GM12878 (cell line): ENCODE measurements at regions not wholly inside any gene's neighbourhood (a gene's known extent, or its start where the extent isn't known, plus 50 kb on each side); places are given as distances from the start of the nearest gene placed in this dataset.

ENCODE experiments used
- ATAC-seq: fragments of 200-7000 bp; cut with Tn5 transposase; 3 replicates; pipeline ENCODE4 v1.9.1; 2020; ENCODE audit warnings: mild to moderate bottlenecking, moderate library complexity
- BruUV-seq: library from RNA; stranded (reverse); fragments of 400-500 nt; replicated peaks from 2 replicates; lab custom pipeline; 2021; lab: Mats Ljungman, UMichigan
- CTCF ChIA-PET: fragments of 300-600 bp; sonication (Branson Sonifier 250); formaldehyde crosslinking; extraction: SDS; loops from one replicate; lab custom pipeline; 2021; ENCODE audit warnings: inconsistent platforms; lab: Yijun Ruan, JAX
- POLR2A ChIA-PET: fragments of 350-600 bp; formaldehyde crosslinking; extraction: SDS; loops from one replicate; lab custom pipeline; 2021; ENCODE audit warnings: inconsistent platforms; lab: Charles Lee
- RAD21 ChIA-PET: fragments of 300-600 bp; sonication (Branson Sonifier 250); formaldehyde crosslinking; loops from one replicate; lab custom pipeline; 2023; ENCODE audit warnings: antibody characterized with exemption; ENCODE audit not compliant: unreplicated experiment; lab: Charles Lee
- SMC1A ChIA-PET: fragments of 300-600 bp; sonication (Branson Sonifier 250); formaldehyde crosslinking; loops from one replicate; lab custom pipeline; 2023; ENCODE audit not compliant: unreplicated experiment, uncharacterized antibody; lab: Charles Lee
- DNase-seq: peaks from one replicate; pipeline ENCODE4 v3.0.0-alpha.2; 2011; ENCODE audit warnings: low read depth, low spot score
- FAIRE-seq: peaks from 3 replicates; lab custom pipeline; 2011; peaks lifted over from hg19 to GRCh38; lab: Jason Lieb, UNC
- H2AFZ ChIP-seq: 2 replicates; pipeline ENCODE4 v1.6.0; 2011; ENCODE audit warnings: low read depth, low read length, control low read depth; ENCODE audit not compliant: control insufficient read depth
- H3K27ac ChIP-seq: 2 replicates; pipeline ENCODE4 v1.5.1; 2011; ENCODE audit warnings: control low read depth; ENCODE audit not compliant: control insufficient read depth, insufficient read depth
- H3K27me3 ChIP-seq, 2 experiments: replicated peaks in 1 of 2; 2 replicates each; pipeline versions ENCODE4 v1.6.0 to v1.6.1; 2011; ENCODE audit warnings: low read length in 1 of 2; ENCODE audit not compliant: control insufficient read depth in 2 of 2, insufficient read depth in 2 of 2
- H3K36me3 ChIP-seq, 2 experiments: 2 replicates each; pipeline ENCODE4 v1.5.1; 2011; ENCODE audit warnings: low read length in 1 of 2; ENCODE audit not compliant: control insufficient read depth in 2 of 2, insufficient read depth in 2 of 2
- H3K4me1 ChIP-seq: 2 replicates; pipeline ENCODE4 v1.6.1; 2011; ENCODE audit warnings: mild to moderate bottlenecking, low read length, moderate library complexity, mixed read lengths; ENCODE audit not compliant: control insufficient read depth, insufficient read depth
- H3K4me2 ChIP-seq: 2 replicates; pipeline ENCODE4 v1.6.0; 2011; ENCODE audit warnings: control low read depth; ENCODE audit not compliant: control insufficient read depth, insufficient read depth
- H3K4me3 ChIP-seq: fragments of 200-600 bp; sonication (generic); 2 replicates; pipeline ENCODE4 v1.5.1; 2016
- H3K79me2 ChIP-seq: 2 replicates; pipeline ENCODE4 v1.6.0; 2011; ENCODE audit warnings: low read length; ENCODE audit not compliant: control insufficient read depth, insufficient read depth
- H3K9ac ChIP-seq: 2 replicates; pipeline ENCODE4 v1.8.0; 2011; ENCODE audit warnings: low read length, control low read depth, mixed read lengths; ENCODE audit not compliant: control insufficient read depth, insufficient read depth
- H3K9me3 ChIP-seq: replicated peaks from 3 replicates; pipeline ENCODE4 v1.5.1; 2011; ENCODE audit warnings: mild to moderate bottlenecking, low read length; ENCODE audit not compliant: control insufficient read depth, insufficient read depth
- H4K20me1 ChIP-seq: 2 replicates; pipeline ENCODE4 v1.6.0; 2011; ENCODE audit not compliant: control insufficient read depth, insufficient read depth
- ATF7 ChIP-seq: fragments of 450-650 bp; IDR thresholded peaks from 2 replicates; pipeline ENCODE4 v1.6.1; 2016; ENCODE audit warnings: low read depth, mild to moderate bottlenecking
- CBX5 ChIP-seq: sonication (generic); IDR thresholded peaks from 2 replicates; pipeline ENCODE4 v1.6.1; 2016; ENCODE audit warnings: low read depth, moderate library complexity, mild to moderate bottlenecking, inconsistent platforms
- FOXK2 ChIP-seq: fragments of 450-650 bp; IDR thresholded peaks from 2 replicates; pipeline ENCODE4 v1.6.1; 2017; ENCODE audit warnings: mild to moderate bottlenecking, moderate library complexity
- MXI1 ChIP-seq: fragments of 150-350 bp; IDR thresholded peaks from 2 replicates; pipeline ENCODE4 v1.6.1; 2011; ENCODE audit warnings: low read depth, mild to moderate bottlenecking, inconsistent platforms, low read length, improper control_type of control experiment
- MYC ChIP-seq: IDR thresholded peaks from 2 replicates; pipeline ENCODE4 v1.6.1; 2011; ENCODE audit warnings: mild to moderate bottlenecking, low read length, moderate library complexity, inconsistent platforms; ENCODE audit not compliant: insufficient read depth, insufficient replicate concordance, insufficient read length, severe bottlenecking
- SIN3A ChIP-seq: IDR thresholded peaks from 2 replicates; pipeline ENCODE4 v1.6.1; 2012; ENCODE audit warnings: low read depth, low read length, improper control_type of control experiment
- SP1 ChIP-seq: IDR thresholded peaks from one replicate; pipeline ENCODE4 v1.6.1; 2011; ENCODE audit warnings: low read depth, low read length
- SUPT20H ChIP-seq: IDR thresholded peaks from 2 replicates; pipeline ENCODE4 v1.6.1; 2011; ENCODE audit warnings: low read depth, mild to moderate bottlenecking, low read length, moderate library complexity, borderline replicate concordance; ENCODE audit not compliant: control insufficient read depth
- TAF1 ChIP-seq: IDR thresholded peaks from 2 replicates; pipeline ENCODE4 v1.6.1; 2011; ENCODE audit warnings: mild to moderate bottlenecking, low read depth, low read length, borderline replicate concordance
- TCF7 ChIP-seq: IDR thresholded peaks from 2 replicates; pipeline ENCODE4 v1.6.1; 2014; ENCODE audit warnings: antibody characterized with exemption, borderline replicate concordance
- ZBTB33 ChIP-seq: fragments of 450-650 bp; IDR thresholded peaks from 2 replicates; pipeline ENCODE4 v1.6.1; 2017; ENCODE audit warnings: mild to moderate bottlenecking
- ZNF274 ChIP-seq: IDR thresholded peaks from one replicate; pipeline ENCODE4 v1.8.0; 2011; ENCODE audit not compliant: insufficient read length, insufficient read depth
- WGBS: methylation state at CpG from one replicate; pipeline ENCODE4 v1.1.6; 2016; ENCODE audit warnings: low lambda C conversion rate; ENCODE audit not compliant: insufficient replicate concordance, insufficient coverage; ENCODE audit errors: missing lambda C conversion rate; 5-methylcytosine and 5-hydroxymethylcytosine counted together
- in situ Hi-C: fragments of 300-500 bp; cut with MboI; formaldehyde crosslinking; loops from 9 replicates; pipeline ENCODE4 v1.14.3; 2018; ENCODE audit warnings: mixed read lengths
- intact Hi-C: fragments of 100-400 bp; cut with micrococcal nuclease; formaldehyde crosslinking; loops from one replicate; pipeline ENCODE4 v1.14.2; 2022; ENCODE audit not compliant: unreplicated experiment

GRCh38 chr10:106312087-106312486 is 852.4 kb downstream of the SORCS1 start:
- Histone ChIP-seq H3K79me2 (no peaks in the 10 kb centered on the region), H3K4me2 (no peak overlapping the region), H3K36me3 (no peaks in the 10 kb centered on the region), H3K4me3 (no peak overlapping the region), H3K9me3 (no peaks in the 10 kb centered on the region), H4K20me1 (no peaks in the 10 kb centered on the region), H3K27ac (no peak overlapping the region), H3K4me1 (no peaks in the 10 kb centered on the region), H2AFZ (no peak overlapping the region), H3K27me3 (no peaks in the 10 kb centered on the region), H3K9ac (no peak overlapping the region)
- RAD21 ChIA-PET, result no interaction called here
- BruUV-seq, result no TSS peak
- WGBS, result 0% methylated on average over 1 of the region's 1 CpG
- intact Hi-C loops (no loop called here), in situ Hi-C loops (no loop called here)
- POLR2A ChIA-PET, result no interaction called here
- ATAC-seq (no peak), FAIRE-seq (no peak), DNase-seq (no peak)
- TF ChIP-seq MXI1 (no peak), FOXK2 (no peak), ATF7 (no peak), ZBTB33 (no peak), ZNF274 (no peak), TCF7 (no peak), SP1 (no peak), TAF1 (no peak), MYC (no peak), SUPT20H (no peak), SIN3A (no peak), CBX5 (no peak)
- SMC1A ChIA-PET, result interaction anchor here (1.1 kb wide), 1 partner anchor 12 kb away, joined by 3 read pairs; no protein-coding TSS in a partner anchor
- CTCF ChIA-PET, result no interaction called here
